ENCODE measurements at regions not wholly inside any gene's neighbourhood (a gene's known extent, or its start where the extent isn't known, plus 50 kb on each side); places are given as distances from the start of the nearest gene placed in this dataset.

DNA sequence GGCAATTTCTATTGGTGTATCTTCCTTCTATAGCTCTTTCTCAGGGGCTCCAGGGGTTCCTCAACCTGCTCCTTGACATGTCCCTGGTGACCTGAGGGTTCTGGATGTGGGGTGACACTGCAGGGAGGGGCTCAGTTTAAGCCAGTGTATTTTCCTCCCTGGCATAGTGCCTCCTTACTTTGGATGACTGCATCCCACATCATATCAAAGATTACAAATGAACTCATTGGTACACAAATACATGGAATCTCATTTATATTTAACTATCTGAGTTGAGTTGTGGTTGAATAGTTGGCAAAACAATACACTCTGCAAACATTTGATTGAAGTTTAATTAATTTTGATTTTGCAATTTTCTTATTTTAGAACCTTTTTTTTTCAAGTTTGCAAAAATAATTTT, 268.2 kb upstream of the SKOR2 start:
- no peak for DNase-seq
- in situ Hi-C loops (cut with HindIII; ENCODE audit: low pct_ligation_motif_present, low pct_unique_long_range_greater_than_20kb, low sequenced_read_pairs), result no loop called here

DNA sequence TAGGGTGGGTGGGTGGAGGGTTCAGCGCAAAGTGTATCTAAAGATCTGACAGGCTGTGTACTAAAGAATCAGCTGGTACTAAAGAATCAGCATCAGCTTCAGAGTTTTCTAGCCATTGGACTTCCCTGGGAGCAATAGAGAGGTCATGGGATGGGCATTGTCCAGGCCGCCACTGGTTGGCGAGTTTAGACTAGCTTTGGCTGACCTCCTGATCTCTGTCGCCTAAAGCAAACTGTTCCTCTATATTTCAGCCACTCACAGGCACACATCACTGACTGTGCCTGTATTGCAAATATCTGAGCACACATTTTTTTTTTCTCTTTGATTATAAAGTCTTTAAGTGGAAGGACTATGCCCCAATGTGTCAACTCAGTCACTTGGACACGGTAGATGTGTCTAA, 267.8 kb upstream of the SKOR2 start:
- no peak for DNase-seq
- in situ Hi-C loops (cut with HindIII; ENCODE audit: low pct_ligation_motif_present, low pct_unique_long_range_greater_than_20kb, low sequenced_read_pairs), result no loop called here

DNA sequence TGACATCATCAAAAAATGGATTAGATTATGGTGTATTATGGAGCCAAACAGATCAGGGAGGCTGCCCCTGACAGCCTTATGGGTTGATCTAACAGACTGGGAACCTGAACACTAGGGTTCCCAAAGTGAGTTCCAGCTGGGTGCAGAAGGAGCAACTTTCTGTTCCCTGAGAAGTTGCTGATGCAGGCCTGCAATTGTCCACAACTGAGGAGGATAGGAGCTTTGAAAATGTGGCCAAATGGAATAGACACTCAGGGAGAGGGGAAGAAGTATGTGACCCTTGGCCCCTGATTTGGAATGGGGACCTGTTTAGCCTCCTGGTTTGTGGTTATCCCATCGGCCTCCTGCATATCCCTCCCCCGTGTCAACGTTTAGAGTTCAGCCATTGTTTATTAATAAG, 262.2 kb upstream of the SKOR2 start:
- no peak for DNase-seq
- in situ Hi-C loops (cut with HindIII; ENCODE audit: low pct_ligation_motif_present, low pct_unique_long_range_greater_than_20kb, low sequenced_read_pairs), result no loop called here

DNA sequence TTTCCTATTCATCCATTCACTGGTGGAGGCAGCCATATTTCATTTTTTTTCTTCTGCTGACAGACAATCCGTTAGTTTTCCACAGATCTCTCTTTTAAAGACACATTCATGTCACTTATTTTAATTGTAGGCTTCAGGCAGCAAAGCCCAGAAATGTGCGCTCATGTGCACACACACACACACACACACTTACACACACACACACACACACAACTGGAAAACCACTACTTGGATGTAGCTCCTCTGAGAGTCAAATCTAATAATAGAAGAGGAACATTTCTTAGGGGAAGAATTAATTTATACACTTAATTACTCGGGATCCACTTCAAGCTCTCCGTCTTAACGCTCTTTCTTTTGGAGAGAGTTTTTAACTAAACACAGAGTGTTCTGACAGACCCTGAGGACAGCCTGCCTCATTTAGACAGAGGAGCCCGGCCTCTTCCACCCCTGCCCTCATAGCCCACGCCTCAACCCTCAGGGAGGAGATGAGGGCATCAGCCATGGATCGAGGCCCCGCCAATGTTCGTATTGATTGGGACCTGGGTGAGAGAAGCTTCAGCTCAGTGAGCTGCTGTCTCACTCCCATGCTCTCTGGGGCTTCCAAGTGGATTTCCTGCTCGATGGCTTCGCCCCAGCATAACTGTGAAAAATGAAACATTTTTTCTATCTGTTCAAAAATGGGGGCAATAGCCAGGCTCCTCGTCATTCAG, 261.4 kb upstream of the SKOR2 start:
- in situ Hi-C loops (cut with HindIII; ENCODE audit: low pct_ligation_motif_present, low pct_unique_long_range_greater_than_20kb, low sequenced_read_pairs), result no loop called here
- DNase-seq, result no peak

DNA sequence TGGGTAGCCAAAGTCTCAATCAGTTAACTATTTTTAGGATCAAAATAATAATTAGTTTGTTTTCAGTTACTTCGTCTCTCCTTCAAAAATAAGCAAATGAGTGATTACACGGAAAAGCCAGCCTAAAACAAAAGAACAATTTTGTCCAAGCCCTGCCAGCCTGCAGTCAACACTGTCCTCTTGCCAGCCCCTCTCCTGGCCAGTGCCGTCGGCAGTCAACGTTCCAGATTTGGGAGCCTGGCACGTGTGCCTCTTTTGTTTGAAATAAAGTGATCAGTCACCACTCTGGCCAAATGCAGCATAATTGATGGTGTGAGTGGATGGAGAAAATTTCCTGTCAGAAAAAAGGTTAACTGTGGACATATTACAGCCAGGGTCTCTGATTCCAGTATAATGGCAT, 260.6 kb upstream of the SKOR2 start:
- in situ Hi-C loops (cut with HindIII; ENCODE audit: low pct_ligation_motif_present, low pct_unique_long_range_greater_than_20kb, low sequenced_read_pairs), result no loop called here
- no peak for DNase-seq

DNA sequence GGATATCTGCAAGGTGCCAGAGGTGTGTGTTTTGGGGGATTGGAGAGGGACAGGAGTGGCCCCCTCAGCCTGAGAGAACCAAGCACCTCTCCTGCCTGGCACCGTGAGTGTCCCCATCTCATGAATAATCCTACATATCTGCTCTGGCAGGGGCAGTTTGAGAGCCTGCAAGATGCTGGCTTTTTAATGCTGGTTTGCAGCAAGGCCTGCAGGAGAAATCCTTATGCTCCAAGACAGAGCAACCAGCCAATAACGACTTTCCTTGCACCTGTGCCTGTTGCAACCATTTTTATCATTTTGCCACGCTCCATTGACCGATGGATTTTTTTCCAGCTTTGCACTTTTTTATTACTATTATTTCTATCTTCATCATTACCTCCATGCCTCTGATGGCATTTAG, 259.4 kb upstream of the SKOR2 start:
- in situ Hi-C loops (cut with HindIII; ENCODE audit: low pct_ligation_motif_present, low pct_unique_long_range_greater_than_20kb, low sequenced_read_pairs), result no loop called here
- no peak for DNase-seq

DNA sequence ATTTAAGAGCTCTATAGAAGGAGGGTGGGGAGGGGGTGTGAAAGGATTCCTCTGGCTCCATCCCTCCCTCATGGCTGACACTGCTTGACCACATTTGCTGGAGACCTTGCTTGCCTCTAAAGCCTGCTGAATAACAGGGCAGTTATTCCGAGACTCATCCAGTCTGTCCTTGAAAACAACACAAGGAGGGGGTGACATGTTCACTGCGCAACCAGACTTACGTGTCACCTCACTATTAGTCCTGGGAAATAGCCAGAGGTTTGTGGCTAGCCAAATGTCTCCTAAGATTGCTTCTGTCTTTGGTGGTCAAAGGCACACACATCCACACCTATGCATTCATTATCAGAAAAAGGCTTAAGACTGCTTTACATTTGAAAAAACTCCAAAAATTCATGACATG, 256.2 kb upstream of the SKOR2 start:
- in situ Hi-C loops (cut with HindIII; ENCODE audit: low pct_ligation_motif_present, low pct_unique_long_range_greater_than_20kb, low sequenced_read_pairs), result no loop called here
- DNase-seq, result no peak

DNA sequence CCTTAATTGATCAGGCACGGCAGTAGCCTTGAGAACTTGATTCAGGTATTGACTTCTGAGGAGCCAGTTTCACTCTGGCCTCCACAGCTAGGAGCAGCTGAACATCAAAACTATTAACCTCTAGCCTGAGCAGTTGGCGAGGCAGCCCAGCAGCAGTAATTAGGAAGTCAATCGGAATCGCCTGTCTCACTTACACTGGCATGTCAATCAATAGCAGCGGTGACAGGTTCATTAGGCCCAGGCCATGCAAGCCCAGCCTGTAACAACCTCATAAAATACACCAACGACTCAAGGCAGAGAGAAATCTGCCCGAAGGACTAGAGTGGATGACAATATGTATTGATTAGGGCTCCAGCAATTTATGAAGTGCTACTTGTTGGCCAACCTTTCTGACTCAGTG, 255.4 kb upstream of the SKOR2 start:
- no peak for DNase-seq
- in situ Hi-C loops (cut with HindIII; ENCODE audit: low pct_ligation_motif_present, low pct_unique_long_range_greater_than_20kb, low sequenced_read_pairs), result no loop called here

DNA sequence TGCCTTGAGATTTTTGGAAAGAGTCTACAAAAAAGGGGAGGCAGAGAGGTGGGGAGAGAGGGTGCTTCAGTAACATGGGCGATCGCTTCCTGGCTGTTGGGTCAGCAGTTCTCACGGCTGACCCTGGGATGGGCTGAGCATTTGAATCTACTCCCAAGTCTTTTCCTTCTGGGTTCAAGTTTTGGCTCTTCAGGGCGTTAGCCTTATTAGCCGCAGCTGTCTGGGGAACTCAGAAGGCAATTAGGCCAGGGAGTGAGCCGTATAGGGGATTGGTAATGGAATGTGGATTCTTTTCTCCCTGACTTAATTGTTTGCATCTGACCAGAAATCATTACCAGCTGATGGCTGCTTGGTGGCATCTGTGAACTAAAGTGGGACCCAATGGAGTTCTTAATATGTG, 250.5 kb upstream of the SKOR2 start:
- in situ Hi-C loops (cut with HindIII; ENCODE audit: low pct_ligation_motif_present, low pct_unique_long_range_greater_than_20kb, low sequenced_read_pairs), result no loop called here
- no peak for DNase-seq

DNA sequence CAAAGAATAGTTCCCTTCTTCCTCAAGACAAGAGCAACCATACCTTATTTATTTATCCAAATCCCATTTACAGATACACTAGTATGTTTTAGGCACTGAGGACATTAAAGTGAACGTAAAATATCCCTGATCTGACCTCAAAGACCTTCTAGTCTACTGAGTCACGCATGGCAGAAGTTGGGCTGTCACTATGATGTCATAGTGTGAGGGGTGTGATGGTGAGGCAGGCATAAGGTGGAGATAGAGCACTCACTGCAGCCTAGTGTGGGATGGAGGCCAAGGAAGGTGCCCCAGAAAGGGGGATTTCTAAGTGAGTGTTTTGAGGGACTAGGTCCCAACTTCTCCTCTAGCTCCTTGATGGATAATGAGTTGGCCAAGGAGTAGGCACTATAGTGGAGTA, 249.5 kb upstream of the SKOR2 start:
- DNase-seq, result no peak
- in situ Hi-C loops (cut with HindIII; ENCODE audit: low pct_ligation_motif_present, low pct_unique_long_range_greater_than_20kb, low sequenced_read_pairs), result no loop called here

DNA sequence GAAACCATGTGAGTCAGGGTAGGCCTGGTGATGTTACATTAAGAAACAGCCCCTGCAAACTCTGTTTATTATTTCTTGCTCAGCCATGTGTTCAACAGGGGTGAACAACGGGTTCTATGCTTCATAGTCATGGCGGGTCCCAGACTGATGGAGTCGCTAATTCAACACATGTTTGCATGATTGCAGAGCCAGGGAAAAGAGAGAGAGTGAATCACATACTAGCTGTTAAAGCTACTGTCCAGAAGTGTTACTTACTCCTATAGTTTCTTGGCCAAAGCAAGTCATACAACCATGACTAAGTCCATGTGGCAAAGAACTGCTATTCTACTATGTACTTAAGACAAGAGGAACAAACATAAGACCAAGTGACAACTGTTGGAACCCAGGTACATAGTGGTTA, 241.2 kb upstream of the SKOR2 start:
- no peak for DNase-seq
- in situ Hi-C loops (cut with HindIII; ENCODE audit: low pct_ligation_motif_present, low pct_unique_long_range_greater_than_20kb, low sequenced_read_pairs), result no loop called here

DNA sequence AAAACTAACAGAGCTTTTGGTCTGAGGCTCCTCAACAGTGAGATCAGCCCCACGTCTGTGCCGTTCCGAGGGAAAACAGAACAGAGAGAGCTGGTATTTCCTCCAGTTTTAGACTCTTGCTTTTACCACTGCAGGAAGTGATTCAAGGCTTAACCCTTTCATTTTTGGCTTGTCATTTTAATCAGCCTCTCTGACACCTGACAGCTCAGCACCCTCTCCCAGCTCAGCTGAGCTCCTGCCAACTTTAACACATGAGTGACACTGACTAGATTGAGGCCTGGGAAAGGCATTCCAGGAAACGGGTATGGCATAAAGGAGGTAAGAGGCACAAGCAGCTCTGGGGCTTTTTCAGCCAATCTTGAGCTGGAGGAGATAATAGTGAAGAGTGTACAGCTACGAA, 239.4 kb upstream of the SKOR2 start:
- in situ Hi-C loops (cut with HindIII; ENCODE audit: low pct_ligation_motif_present, low pct_unique_long_range_greater_than_20kb, low sequenced_read_pairs), result no loop called here
- no peak for DNase-seq

DNA sequence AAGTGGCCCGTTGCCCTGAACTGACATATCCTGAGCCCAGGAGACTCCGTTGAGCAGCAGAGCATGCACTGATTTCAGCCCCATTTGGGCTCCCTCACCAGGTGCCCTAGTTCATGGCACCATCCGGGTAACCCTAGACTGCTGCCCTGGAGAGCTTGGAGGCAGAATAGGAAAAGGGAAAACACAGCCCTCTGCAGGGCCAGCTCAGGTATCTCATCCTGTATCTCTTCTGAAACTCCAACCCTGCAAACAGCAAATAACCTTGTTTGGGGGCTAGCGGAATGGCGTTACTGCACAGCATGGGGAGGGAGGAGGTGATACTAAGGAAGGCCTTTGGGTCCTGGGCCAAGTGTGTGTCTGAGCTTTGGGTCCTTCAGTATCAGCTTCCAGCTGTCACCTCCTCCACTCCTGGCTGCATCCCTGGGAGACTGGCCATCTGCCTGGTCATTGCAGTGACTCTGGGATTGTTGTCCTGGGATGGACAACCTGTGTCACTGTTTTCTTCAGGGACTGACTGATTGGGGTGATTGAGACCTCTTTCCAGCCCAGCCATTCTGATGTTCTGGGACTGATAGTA, 233.8 kb upstream of the SKOR2 start:
- no peak for DNase-seq

DNA sequence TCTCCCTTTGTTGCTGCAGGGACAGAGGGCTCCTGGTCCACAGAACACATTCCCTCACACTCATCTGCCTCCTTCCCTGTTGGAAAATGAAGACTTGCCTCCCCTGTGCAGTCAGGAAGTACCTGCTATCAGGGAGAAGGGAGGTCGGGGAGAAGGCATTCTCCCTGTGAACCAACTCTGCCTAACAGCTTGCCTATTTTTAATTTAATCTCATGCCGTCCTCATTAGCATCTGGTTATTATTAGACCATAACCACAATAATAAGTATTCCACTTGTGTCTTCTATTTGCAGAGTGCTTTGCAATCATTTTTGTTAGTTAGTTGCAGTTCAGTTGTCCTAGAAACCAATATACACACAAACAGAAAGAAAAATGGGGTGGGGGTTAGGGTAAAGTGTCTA, 232.6 kb upstream of the SKOR2 start:
- DNase-seq, result no peak
- in situ Hi-C loops (cut with HindIII; ENCODE audit: low pct_ligation_motif_present, low pct_unique_long_range_greater_than_20kb, low sequenced_read_pairs), result no loop called here

More for the DNA sequence above, 233.8 kb upstream of the SKOR2 start:
- in situ Hi-C loops (cut with HindIII; ENCODE audit: low pct_ligation_motif_present, low pct_unique_long_range_greater_than_20kb, low sequenced_read_pairs), result no loop called here

DNA sequence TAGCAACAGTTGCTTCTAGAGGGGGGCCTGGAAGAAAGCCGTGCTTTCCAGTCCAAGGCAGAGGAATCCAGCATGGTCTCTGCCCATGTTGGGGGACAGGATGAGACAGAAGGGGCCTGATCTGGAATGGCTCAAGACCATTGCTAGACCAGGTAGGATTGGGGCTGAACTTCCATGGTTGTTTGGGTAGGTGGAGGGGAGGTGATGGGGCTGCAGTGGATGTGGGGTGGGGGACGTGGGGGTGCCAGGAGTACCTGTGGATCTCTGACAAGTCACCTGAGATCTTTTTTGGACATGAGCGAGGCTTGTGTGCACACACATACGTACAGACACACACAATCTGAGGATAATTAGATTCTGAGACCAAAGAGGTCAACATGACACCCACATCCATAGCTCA, 228.7 kb upstream of the SKOR2 start:
- no peak for DNase-seq
- in situ Hi-C loops (cut with HindIII; ENCODE audit: low pct_ligation_motif_present, low pct_unique_long_range_greater_than_20kb, low sequenced_read_pairs), result no loop called here

DNA sequence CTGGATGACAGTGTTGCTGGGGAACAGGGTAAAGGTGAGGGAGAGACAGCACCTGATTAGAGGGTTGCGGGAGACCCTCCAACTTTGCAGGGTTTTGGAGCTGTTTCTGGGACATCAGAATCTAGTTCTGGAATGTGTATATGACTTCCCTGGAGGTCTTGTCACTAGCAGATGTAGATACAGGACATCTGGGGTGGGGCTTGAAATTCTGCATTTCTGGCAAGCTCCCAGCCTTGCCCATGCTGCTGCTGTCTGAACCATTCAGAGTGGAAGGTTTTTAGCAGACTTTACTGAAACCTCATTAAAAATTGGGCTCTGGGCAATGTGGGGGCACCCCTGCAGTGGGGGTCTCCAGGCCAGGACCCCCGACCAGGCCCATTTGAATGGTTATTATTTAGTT, 220.3 kb upstream of the SKOR2 start:
- in situ Hi-C loops (cut with HindIII; ENCODE audit: low pct_ligation_motif_present, low pct_unique_long_range_greater_than_20kb, low sequenced_read_pairs), result no loop called here
- no peak for DNase-seq

DNA sequence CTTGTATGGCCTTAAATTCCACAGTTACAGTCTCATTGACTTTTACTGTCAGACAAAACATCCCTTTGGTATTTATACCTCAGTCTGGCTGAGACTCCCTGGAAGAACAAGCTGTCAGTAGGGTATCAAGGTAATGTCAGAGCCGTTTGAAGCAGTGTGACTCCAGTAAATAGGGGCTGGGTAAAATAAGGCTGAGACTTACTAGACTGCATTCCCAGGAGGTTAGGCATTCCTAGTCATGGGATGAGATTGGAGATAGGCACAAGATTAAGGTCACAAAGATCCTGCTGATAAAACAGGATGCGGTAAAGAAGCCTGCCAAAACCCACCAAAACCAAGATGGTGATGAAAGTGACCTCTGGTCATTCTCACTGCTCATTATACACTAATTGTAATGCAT, 219.5 kb upstream of the SKOR2 start:
- DNase-seq, result no peak
- in situ Hi-C loops (cut with HindIII; ENCODE audit: low pct_ligation_motif_present, low pct_unique_long_range_greater_than_20kb, low sequenced_read_pairs), result no loop called here

DNA sequence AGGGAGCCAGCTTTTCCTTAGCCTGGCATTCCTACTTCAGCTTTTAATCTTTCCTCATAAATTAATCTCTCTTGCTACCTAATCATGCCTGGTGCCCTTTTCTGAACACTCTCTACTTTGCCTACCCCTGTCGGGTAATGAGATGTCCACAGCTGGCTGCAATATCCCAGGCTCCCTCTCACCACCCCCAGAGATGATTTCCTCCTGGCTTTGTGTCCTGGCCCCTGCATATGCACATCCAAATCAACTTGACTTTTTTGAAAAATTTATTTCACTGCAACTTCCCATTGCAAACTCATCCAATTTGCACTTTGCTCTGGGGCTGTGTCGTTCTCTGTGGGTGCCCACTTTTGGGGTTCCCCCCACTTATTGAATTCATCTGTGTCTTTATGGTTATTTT, 218.1 kb upstream of the SKOR2 start:
- in situ Hi-C loops (cut with HindIII; ENCODE audit: low pct_ligation_motif_present, low pct_unique_long_range_greater_than_20kb, low sequenced_read_pairs), result no loop called here
- DNase-seq, result no peak

DNA sequence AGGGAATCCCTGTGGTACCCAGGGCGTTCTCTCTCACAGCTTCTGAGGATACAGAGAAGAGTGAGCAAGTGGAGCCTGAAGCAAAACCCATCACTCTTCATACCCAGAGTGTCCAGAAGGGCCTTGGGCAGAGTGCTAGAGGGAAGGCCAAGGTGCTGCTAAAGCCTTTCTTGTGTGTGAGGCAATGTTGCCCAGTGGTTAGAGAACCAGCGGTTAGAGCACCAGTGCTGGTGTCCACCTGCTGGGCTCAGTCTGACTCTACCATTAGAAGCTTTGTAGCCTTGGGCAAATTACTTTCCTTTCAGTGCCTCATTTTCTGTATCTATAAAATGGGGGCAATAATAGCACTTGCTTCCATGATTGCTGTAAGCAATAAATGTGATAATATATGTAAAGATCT, 210.5 kb upstream of the SKOR2 start:
- no peak for DNase-seq
- in situ Hi-C loops (cut with HindIII; ENCODE audit: low pct_ligation_motif_present, low pct_unique_long_range_greater_than_20kb, low sequenced_read_pairs), result no loop called here

DNA sequence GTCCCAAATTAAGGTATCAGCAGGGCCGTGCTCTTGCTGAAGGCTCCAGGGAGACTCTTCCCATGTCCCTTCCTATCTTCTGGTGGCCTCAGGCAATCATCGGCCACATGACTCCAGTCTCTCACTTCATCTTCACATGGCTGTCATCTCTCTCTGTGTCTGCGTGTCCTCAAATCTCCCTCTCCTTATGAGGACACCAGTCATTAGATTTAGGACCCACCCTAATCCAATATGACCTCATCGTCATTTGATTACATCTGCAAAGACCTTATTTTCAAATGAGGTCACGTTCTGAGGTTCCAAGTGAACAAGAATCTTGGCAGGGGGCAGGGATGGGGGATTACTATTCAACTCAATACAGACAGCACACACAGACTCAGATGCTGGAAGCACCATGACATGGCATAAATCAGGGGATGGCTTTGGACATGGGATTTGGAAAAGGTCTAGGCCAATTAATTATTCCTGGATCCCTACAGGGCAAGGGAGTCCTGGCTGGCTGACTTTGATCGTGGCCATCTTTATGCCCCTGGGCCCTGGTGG, 210.0 kb upstream of the SKOR2 start:
- in situ Hi-C loops (cut with HindIII; ENCODE audit: low pct_ligation_motif_present, low pct_unique_long_range_greater_than_20kb, low sequenced_read_pairs), result no loop called here
- no peak for DNase-seq

Data from ACHN (cell line).